Upper lobe of left lung (tissue), 6 donors: ENCODE measurements at regions not wholly inside any gene's neighbourhood (a gene's known extent, or its start where the extent isn't known, plus 50 kb on each side); places are given as distances from the start of the nearest gene placed in this dataset.

ENCODE experiments used
- ATAC-seq, 2 donors: fragments of 200-7000 bp; cut with Tn5 transposase; one replicate each; pipeline ENCODE4 v1.9.1; 2022; ENCODE audit warnings: mild to moderate bottlenecking in 2 of 2, moderate library complexity in 2 of 2; ENCODE audit not compliant: low FRiP score in 2 of 2
- DNase-seq, 2 donors: peaks; one replicate each; pipeline ENCODE4 v3.0.0-alpha.2; 2019 to 2020
- H3K27ac ChIP-seq, 4 donors: fragments of 200-600 bp; sonication (generic); one replicate each; pipeline ENCODE4 v1.5.1; 2016 to 2019
- H3K27me3 ChIP-seq, 4 donors: fragments of 200-600 bp; sonication (generic); one replicate each; pipeline ENCODE4 v1.5.1; 2017 to 2019
- H3K36me3 ChIP-seq, 4 donors: fragments of 200-600 bp; sonication (generic); one replicate each; pipeline ENCODE4 v1.5.1; 2016 to 2019
- H3K4me1 ChIP-seq, 4 donors: fragments of 200-600 bp; sonication (generic); one replicate each; pipeline ENCODE4 v1.5.1; 2018 to 2019
- H3K4me3 ChIP-seq, 4 donors: fragments of 200-600 bp; sonication (generic); one replicate each; pipeline ENCODE4 v1.5.1; 2017 to 2019; ENCODE audit warnings: mild to moderate bottlenecking in 2 of 4, moderate library complexity in 1 of 4
- H3K9me3 ChIP-seq, 4 donors: fragments of 200-600 bp; sonication (generic); one replicate each; pipeline ENCODE4 v1.5.1; 2018 to 2019
- EP300 ChIP-seq, 4 donors: sonication (generic); formaldehyde crosslinking; IDR thresholded peaks; one replicate each; pipeline ENCODE4 v1.5.1; 2017; ENCODE audit warnings: antibody characterized with exemption in 4 of 4, control low read depth in 2 of 4
- POLR2A ChIP-seq, 4 donors: fragments of 450-650 bp; IDR thresholded peaks; one replicate each; pipeline ENCODE4 v1.5.1; 2016 to 2017; ENCODE audit warnings: antibody characterized with exemption in 4 of 4, mild to moderate bottlenecking in 2 of 4
- POLR2AphosphoS5 ChIP-seq, 2 donors: sonication (generic); formaldehyde crosslinking; IDR thresholded peaks; one replicate each; pipeline ENCODE4 v1.5.1; 2017; ENCODE audit warnings: antibody characterized with exemption in 2 of 2
- WGBS, 2 donors: methylation state at CpG; one replicate each; pipeline ENCODE4 v1.1.5; 2017 to 2018; 5-methylcytosine and 5-hydroxymethylcytosine counted together
- TF ChIP-seq, protein P1 (sequence below), 6 experiments: fragments of 450-650 bp in 4 of 6; fragments of 200-600 bp in 2 of 6; sonication (generic) in 2 of 6; IDR thresholded peaks; one replicate each; pipeline ENCODE4 v1.5.1; 2016 to 2019; ENCODE audit warnings: antibody characterized with exemption in 6 of 6
- donor health status: DM: no; HTN: no; CAD: no; lungs with moderate emphysema.
- donor health status: DM: no; HTN: yes; CAD: no; lungs with severe emphysema.

GRCh38 chr19:27691991-27692390, 1521.0 kb downstream of the UQCRFS1 start:
- WGBS, 2 donors = 70 to 100% methylated on average over 3 to 4 of the region's 4 CpGs
- Histone ChIP-seq H3K36me3 (no peaks in the 10 kb centered on the region), H3K27me3 (no peaks in the 10 kb centered on the region), H3K4me1 (no peaks in the 10 kb centered on the region), H3K9me3 (peaks cover 0 to 43% (median 8%) of the 10 kb centered on the region in 4 donors), H3K4me3 (no peak overlapping the region), H3K27ac (no peak overlapping the region)
- no peak for ATAC-seq
- no peak for DNase-seq
- no peak for TF ChIP-seq POLR2AphosphoS5 (IDR thresholded peaks at IDR 0.05)
- TF ChIP-seq, protein P1, sequence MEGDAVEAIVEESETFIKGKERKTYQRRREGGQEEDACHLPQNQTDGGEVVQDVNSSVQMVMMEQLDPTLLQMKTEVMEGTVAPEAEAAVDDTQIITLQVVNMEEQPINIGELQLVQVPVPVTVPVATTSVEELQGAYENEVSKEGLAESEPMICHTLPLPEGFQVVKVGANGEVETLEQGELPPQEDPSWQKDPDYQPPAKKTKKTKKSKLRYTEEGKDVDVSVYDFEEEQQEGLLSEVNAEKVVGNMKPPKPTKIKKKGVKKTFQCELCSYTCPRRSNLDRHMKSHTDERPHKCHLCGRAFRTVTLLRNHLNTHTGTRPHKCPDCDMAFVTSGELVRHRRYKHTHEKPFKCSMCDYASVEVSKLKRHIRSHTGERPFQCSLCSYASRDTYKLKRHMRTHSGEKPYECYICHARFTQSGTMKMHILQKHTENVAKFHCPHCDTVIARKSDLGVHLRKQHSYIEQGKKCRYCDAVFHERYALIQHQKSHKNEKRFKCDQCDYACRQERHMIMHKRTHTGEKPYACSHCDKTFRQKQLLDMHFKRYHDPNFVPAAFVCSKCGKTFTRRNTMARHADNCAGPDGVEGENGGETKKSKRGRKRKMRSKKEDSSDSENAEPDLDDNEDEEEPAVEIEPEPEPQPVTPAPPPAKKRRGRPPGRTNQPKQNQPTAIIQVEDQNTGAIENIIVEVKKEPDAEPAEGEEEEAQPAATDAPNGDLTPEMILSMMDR (IDR thresholded peaks at IDR 0.05) = no peak
- TF ChIP-seq EP300 (IDR thresholded peaks at IDR 0.05) = no peak
- no peak for TF ChIP-seq POLR2A (IDR thresholded peaks at IDR 0.05)

DNA sequence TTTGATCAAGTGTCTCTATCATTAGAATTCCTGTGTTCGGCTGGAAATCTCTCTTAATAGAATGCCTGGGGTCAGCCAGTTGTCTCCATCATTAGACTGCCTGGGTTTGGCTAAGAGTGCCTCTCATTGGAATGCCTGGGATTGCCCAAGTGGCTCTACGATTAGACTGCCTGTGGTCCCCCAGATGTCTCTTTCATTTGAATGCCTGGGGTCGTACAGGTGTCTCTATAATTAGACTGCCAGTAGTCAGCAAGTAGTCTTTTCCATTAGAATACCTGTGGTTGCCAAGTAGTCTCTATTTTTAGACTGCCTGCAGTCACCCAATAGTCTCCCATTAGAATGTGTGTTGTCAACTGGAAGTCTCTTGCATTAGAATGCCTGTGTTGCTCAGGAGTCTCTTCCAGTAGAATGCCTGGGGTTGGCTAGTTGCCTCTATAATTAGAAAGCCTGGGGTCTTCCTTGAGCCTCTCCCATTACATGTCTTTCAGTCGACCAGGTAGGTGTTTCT, 1523.2 kb downstream of the UQCRFS1 start:
- no peak for ATAC-seq
- Histone ChIP-seq H3K4me3 (no peak overlapping the region), H3K36me3 (no peaks in the 10 kb centered on the region), H3K27me3 (no peaks in the 10 kb centered on the region), H3K4me1 (no peaks in the 10 kb centered on the region), H3K9me3 (peaks cover 0 to 36% (median 8%) of the 10 kb centered on the region in 4 donors), H3K27ac (no peak overlapping the region)
- TF ChIP-seq EP300 (IDR thresholded peaks at IDR 0.05) = no peak
- TF ChIP-seq, protein P1 (IDR thresholded peaks at IDR 0.05) = no peak
- no peak for TF ChIP-seq POLR2A (IDR thresholded peaks at IDR 0.05)
- TF ChIP-seq POLR2AphosphoS5 (IDR thresholded peaks at IDR 0.05) = no peak
- no peak for DNase-seq
- 37 to 63% methylated on average over 4 of the region's 4 CpGs for WGBS, 2 donors

- ATAC-seq (no peak), DNase-seq (no peak)
- 91 to 95% methylated on average over 2 of the region's 2 CpGs for WGBS, 2 donors
- H3K27me3 ChIP-seq = no peaks in the 10 kb centered on the region
- TF ChIP-seq, protein P1 (IDR thresholded peaks at IDR 0.05) = no peak
- TF ChIP-seq POLR2A (IDR thresholded peaks at IDR 0.05) (no peak), EP300 (IDR thresholded peaks at IDR 0.05) (no peak), POLR2AphosphoS5 (IDR thresholded peaks at IDR 0.05) (no peak)
- peaks cover 0 to 17% (median 8%) of the 10 kb centered on the region in 4 donors for H3K9me3 ChIP-seq
- H3K4me1 ChIP-seq = no peaks in the 10 kb centered on the region
- no peak overlapping the region for H3K4me3 ChIP-seq
- H3K27ac ChIP-seq = no peak overlapping the region
- no peaks in the 10 kb centered on the region for H3K36me3 ChIP-seq
Measured at GRCh38 chr19:27684293-27684692, 1528.7 kb downstream of the UQCRFS1 start.

DNA sequence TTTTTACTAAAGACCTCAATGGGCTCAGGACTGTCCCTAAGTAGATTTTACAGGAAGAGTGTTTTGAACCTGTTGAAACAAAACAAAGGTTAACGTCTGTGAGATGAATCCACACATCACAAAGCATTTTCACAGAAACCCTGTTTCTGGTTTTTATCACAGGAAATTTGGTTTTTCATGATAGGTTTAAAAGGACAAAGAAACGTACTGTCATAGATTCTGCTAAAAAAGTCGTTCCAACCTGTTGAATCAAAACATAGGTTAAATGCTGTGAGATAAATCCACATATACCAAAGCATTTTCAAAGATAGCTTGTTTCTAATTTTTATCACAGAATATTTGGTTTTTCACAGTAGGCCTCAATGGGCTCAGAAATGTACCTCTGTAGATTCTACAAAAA, 1531.0 kb downstream of the UQCRFS1 start:
- Histone ChIP-seq H3K4me3 (no peak overlapping the region), H3K36me3 (no peaks in the 10 kb centered on the region), H3K27ac (no peak overlapping the region), H3K9me3 (peaks cover 0 to 27% (median 4%) of the 10 kb centered on the region in 4 donors), H3K4me1 (no peaks in the 10 kb centered on the region), H3K27me3 (no peaks in the 10 kb centered on the region)
- ATAC-seq (no peak), DNase-seq (no peak)
- TF ChIP-seq, protein P1 (IDR thresholded peaks at IDR 0.05) = no peak
- TF ChIP-seq EP300 (IDR thresholded peaks at IDR 0.05) = no peak
- no peak for TF ChIP-seq POLR2A (IDR thresholded peaks at IDR 0.05)
- TF ChIP-seq POLR2AphosphoS5 (IDR thresholded peaks at IDR 0.05) = no peak
- WGBS, 2 donors = 61 to 64% methylated on average over 3 of the region's 3 CpGs

GRCh38 chr19:27679905-27680304, 1533.0 kb downstream of the UQCRFS1 start:
- H3K27ac ChIP-seq = no peak overlapping the region
- WGBS, 2 donors = 79 to 86% methylated on average over 6 to 7 of the region's 7 CpGs

More at GRCh38 chr19:27679905-27680304, 1533.0 kb downstream of the UQCRFS1 start:
- ATAC-seq (no peak), DNase-seq (no peak)
- TF ChIP-seq POLR2AphosphoS5 (IDR thresholded peaks at IDR 0.05) (no peak), EP300 (IDR thresholded peaks at IDR 0.05) (no peak), POLR2A (IDR thresholded peaks at IDR 0.05) (no peak)
- TF ChIP-seq, protein P1 (IDR thresholded peaks at IDR 0.05) = no peak
- H3K4me3 ChIP-seq = no peak overlapping the region
- H3K9me3 ChIP-seq = peaks cover 0 to 39% (median 6%) of the 10 kb centered on the region in 4 donors
- H3K27me3 ChIP-seq = no peaks in the 10 kb centered on the region
- no peaks in the 10 kb centered on the region for H3K4me1 ChIP-seq
- H3K36me3 ChIP-seq = no peaks in the 10 kb centered on the region
